AG09309 (cell line): ENCODE measurements at regions not wholly inside any gene's neighbourhood (a gene's known extent, or its start where the extent isn't known, plus 50 kb on each side); places are given as distances from the start of the nearest gene placed in this dataset.

ENCODE experiments used
- DNase-seq: peaks from one replicate; pipeline ENCODE4 v3.0.0-alpha.2; 2010; ENCODE audit warnings: low read depth
- H3K4me3 ChIP-seq: 2 replicates; pipeline ENCODE4 v1.5.1; 2011; ENCODE audit warnings: mild to moderate bottlenecking, low read depth, low read length, moderate library complexity; ENCODE audit not compliant: control insufficient read depth
- TF ChIP-seq, protein P1 (sequence below): IDR thresholded peaks from 2 replicates; pipeline ENCODE4 v1.5.1; 2011; ENCODE audit warnings: mild to moderate bottlenecking, low read depth, low read length, inconsistent platforms; ENCODE audit not compliant: insufficient read depth, control insufficient read depth; ENCODE audit errors: missing control alignments

DNA sequence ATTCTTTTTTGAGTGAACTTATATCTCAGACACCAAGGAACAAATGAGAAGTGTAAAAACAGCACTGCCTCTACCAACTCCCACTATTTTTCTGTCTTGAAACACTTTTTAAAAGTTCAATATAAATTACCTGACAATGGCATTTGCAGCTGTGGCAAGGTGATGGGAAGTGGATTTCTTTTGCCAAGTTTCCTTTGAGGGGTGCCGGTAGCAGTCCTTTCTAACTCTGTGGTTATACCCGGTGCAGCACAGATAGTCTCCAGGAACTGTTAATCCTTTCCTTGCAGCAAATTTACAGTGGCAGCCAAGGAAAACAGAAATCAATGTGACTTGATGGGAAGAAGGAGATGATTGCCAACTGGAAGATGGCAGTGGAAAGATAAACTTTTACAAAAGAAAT is 243.7 kb downstream of the BCAT1 start:
- TF ChIP-seq, protein P1, sequence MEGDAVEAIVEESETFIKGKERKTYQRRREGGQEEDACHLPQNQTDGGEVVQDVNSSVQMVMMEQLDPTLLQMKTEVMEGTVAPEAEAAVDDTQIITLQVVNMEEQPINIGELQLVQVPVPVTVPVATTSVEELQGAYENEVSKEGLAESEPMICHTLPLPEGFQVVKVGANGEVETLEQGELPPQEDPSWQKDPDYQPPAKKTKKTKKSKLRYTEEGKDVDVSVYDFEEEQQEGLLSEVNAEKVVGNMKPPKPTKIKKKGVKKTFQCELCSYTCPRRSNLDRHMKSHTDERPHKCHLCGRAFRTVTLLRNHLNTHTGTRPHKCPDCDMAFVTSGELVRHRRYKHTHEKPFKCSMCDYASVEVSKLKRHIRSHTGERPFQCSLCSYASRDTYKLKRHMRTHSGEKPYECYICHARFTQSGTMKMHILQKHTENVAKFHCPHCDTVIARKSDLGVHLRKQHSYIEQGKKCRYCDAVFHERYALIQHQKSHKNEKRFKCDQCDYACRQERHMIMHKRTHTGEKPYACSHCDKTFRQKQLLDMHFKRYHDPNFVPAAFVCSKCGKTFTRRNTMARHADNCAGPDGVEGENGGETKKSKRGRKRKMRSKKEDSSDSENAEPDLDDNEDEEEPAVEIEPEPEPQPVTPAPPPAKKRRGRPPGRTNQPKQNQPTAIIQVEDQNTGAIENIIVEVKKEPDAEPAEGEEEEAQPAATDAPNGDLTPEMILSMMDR, result no peak
- no peak for DNase-seq
- H3K4me3 ChIP-seq, result no peak overlapping the region

DNA sequence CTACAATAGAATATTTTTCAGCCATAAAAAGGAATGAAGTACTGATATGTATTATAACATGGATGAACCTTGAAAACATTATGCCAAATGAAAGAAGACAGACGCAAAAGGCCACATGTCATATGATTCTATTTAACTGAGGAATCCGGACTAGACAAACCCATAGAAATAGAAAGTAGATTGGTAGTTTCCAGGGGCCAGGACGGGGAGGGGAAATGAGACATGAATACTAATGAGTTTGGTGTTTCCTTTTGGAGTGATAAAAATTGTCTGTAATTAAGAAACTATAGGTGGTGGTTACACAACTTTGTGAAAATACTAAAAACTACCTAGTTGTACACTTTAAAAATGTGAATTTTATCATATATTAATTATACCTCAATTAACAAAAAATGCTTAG is 247.6 kb downstream of the BCAT1 start:
- no peak for DNase-seq
- TF ChIP-seq, protein P1, result no peak
- no peak overlapping the region for H3K4me3 ChIP-seq

- DNase-seq, result no peak
- no peak overlapping the region for H3K4me3 ChIP-seq
- TF ChIP-seq, protein P1, result no peak
Observed at GRCh38 chr12:24698972-24699371, 249.9 kb downstream of the BCAT1 start.

GRCh38 chr12:24697769-24698168 is 251.1 kb downstream of the BCAT1 start:
- TF ChIP-seq, protein P1, result no peak
- DNase-seq, result no peak
- no peak overlapping the region for H3K4me3 ChIP-seq

DNA sequence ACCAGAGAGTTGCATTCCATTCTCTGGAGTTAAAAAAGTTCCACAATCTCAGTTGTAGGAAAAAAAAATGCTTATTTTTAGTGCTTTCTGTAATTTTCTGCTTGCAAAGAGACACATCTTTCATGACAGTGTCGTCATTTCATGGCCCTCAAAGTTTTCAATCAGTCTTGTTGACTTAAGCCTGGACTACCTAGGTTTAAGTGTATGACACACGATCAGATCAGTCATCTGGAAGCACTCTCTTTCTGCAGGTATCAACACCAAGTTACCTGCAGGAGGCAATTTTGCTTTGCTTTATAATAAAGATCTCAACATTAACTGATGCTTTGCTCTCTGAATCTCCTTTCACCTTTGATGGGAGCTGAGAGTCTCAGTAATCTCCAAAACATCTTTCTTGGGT is 251.6 kb downstream of the BCAT1 start:
- DNase-seq, result no peak
- TF ChIP-seq, protein P1, result no peak
- no peak overlapping the region for H3K4me3 ChIP-seq

DNA sequence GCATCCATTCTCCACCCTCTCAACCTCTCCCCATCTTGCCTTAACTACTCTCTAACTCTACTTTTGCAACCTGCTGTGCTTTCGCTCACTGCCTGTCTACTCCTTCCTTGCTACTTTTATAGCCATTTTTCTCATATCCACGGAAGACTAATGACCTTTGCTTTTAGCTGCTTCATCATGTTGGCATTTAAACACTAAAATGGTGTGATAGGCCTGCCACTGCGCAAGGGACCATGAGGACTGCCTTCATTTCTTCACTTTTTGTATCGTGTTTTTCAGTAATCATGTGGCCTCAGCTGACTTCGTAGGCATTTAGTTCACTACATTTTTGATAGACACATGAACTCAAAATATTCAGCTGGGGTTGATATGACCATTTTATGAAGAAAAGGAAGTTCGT is 252.1 kb downstream of the BCAT1 start:
- no peak overlapping the region for H3K4me3 ChIP-seq
- TF ChIP-seq, protein P1, result no peak

More for the DNA sequence above, 252.1 kb downstream of the BCAT1 start:
- DNase-seq, result no peak
